ENCODE measurements at regions not wholly inside any gene's neighbourhood (a gene's known extent, or its start where the extent isn't known, plus 50 kb on each side); places are given as distances from the start of the nearest gene placed in this dataset.

- TF ChIP-seq CTCF (IDR thresholded peaks at IDR 0.05; ENCODE audit: low read depth, low read length), result peak; percentile 51
- DNase-seq (ENCODE audit: extremely low read depth, low read depth), result no peak
These were observed 113.8 kb upstream of the PPP2R2D start for GRCh38 chr10:131786756-131787605.

- no peak for DNase-seq (ENCODE audit: extremely low read depth, low read depth)
- TF ChIP-seq CTCF (IDR thresholded peaks at IDR 0.05; ENCODE audit: low read depth, low read length), result no peak
These were observed 112.8 kb upstream of the PPP2R2D start for GRCh38 chr10:131787961-131788360.

GRCh38 chr10:131788386-131788785 is 112.4 kb upstream of the PPP2R2D start:
- TF ChIP-seq CTCF (IDR thresholded peaks at IDR 0.05; ENCODE audit: low read depth, low read length), result no peak
- no peak for DNase-seq (ENCODE audit: extremely low read depth, low read depth)

- DNase-seq (ENCODE audit: extremely low read depth, low read depth), result no peak
These were observed 111.3 kb upstream of the PPP2R2D start for GRCh38 chr10:131789516-131789915.

GRCh38 chr10:131790021-131790420 is 110.8 kb upstream of the PPP2R2D start:
- TF ChIP-seq CTCF (IDR thresholded peaks at IDR 0.05; ENCODE audit: low read depth, low read length), result no peak
- DNase-seq (ENCODE audit: extremely low read depth, low read depth), result no peak

More at GRCh38 chr10:131789516-131789915, 111.3 kb upstream of the PPP2R2D start:
- TF ChIP-seq CTCF (IDR thresholded peaks at IDR 0.05; ENCODE audit: low read depth, low read length), result no peak

- no peak for DNase-seq (ENCODE audit: extremely low read depth, low read depth)
- TF ChIP-seq CTCF (IDR thresholded peaks at IDR 0.05; ENCODE audit: low read depth, low read length), result no peak
These were observed 108.7 kb upstream of the PPP2R2D start for GRCh38 chr10:131792011-131792651.

GRCh38 chr10:131792809-131793208 is 108.0 kb upstream of the PPP2R2D start:
- no peak for DNase-seq (ENCODE audit: extremely low read depth, low read depth)
- no peak for TF ChIP-seq CTCF (IDR thresholded peaks at IDR 0.05; ENCODE audit: low read depth, low read length)
